ENCODE measurements at regions not wholly inside any gene's neighbourhood (a gene's known extent, or its start where the extent isn't known, plus 50 kb on each side); places are given as distances from the start of the nearest gene placed in this dataset.

GRCh38 chr21:28269173-28269572 lies 723.5 kb downstream of the LTN1 start:
- no peak overlapping the region for H3K27ac ChIP-seq
- no peak overlapping the region for H3K4me3 ChIP-seq
- DNase-seq (ENCODE audit: low spot score) = no peak
- no peak for TF ChIP-seq CTCF (IDR thresholded peaks at IDR 0.05)

GRCh38 chr21:28268685-28269084 lies 724.0 kb downstream of the LTN1 start:
- H3K27ac ChIP-seq = no peak overlapping the region
- DNase-seq (ENCODE audit: low spot score) = no peak
- TF ChIP-seq CTCF (IDR thresholded peaks at IDR 0.05) = no peak

DNA sequence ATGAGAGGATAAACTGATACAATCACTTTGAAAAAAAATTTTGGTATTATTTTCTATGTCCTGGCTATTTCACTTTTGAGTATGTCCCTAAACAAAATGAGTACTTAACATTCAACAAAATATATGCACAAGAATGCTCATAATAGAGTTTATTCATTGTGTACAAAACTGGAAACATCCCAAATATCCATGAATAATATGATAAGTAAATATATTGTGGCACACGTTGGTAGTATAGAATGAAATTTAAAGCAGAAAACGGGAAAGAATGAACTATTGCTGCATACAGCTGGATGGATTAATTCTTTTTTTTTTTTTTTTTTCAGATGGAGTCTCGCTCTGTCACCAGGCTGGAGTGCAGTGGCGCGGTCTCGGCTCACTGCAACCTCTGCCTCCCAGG lies 725.2 kb downstream of the LTN1 start:
- H3K27ac ChIP-seq = no peak overlapping the region
- no peak overlapping the region for H3K4me3 ChIP-seq
- DNase-seq (ENCODE audit: low spot score) = no peak
- TF ChIP-seq CTCF (IDR thresholded peaks at IDR 0.05) = no peak

More at GRCh38 chr21:28268685-28269084, 724.0 kb downstream of the LTN1 start:
- H3K4me3 ChIP-seq = no peak overlapping the region

GRCh38 chr21:28266061-28266460 lies 726.6 kb downstream of the LTN1 start:
- no peak overlapping the region for H3K27ac ChIP-seq
- DNase-seq (ENCODE audit: low spot score) = no peak
- H3K4me3 ChIP-seq = no peak overlapping the region
- TF ChIP-seq CTCF (IDR thresholded peaks at IDR 0.05) = no peak

DNA sequence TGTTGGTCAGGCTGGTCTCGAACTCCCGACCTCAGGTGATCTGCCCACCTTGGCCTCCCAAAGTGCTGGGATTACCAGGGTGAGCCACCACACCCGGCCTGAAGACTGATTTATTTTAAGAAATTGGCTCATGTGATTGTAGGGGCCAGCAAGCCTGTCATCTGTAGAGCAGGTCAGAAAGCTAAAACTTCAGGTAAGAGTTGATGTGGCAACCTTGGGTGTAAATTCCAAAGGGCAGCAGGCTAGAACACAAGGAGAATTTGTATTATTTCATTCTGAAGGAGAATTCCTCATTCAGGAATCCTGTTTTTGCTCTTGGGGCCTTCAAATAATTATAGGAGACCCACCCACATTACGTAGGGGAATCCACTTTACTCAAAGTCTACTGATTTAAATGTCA lies 728.7 kb downstream of the LTN1 start:
- TF ChIP-seq CTCF (IDR thresholded peaks at IDR 0.05) = no peak
- DNase-seq (ENCODE audit: low spot score) = no peak
- no peak overlapping the region for H3K4me3 ChIP-seq
- H3K27ac ChIP-seq = no peak overlapping the region

- Histone ChIP-seq H3K27ac (no peak overlapping the region), H3K4me3 (no peak overlapping the region)
- TF ChIP-seq CTCF (IDR thresholded peaks at IDR 0.05) = no peak
- no peak for DNase-seq (ENCODE audit: low spot score)
These were observed 731.4 kb downstream of the LTN1 start for GRCh38 chr21:28261298-28261697.

- DNase-seq (ENCODE audit: low spot score) = no peak
- H3K27ac ChIP-seq = no peak overlapping the region
- no peak overlapping the region for H3K4me3 ChIP-seq
- no peak for TF ChIP-seq CTCF (IDR thresholded peaks at IDR 0.05)
These were observed 735.4 kb downstream of the LTN1 start for GRCh38 chr21:28257276-28257675.

Measured in coronary artery (tissue), 2 donors.